ENCODE measurements at regions not wholly inside any gene's neighbourhood (a gene's known extent, or its start where the extent isn't known, plus 50 kb on each side); places are given as distances from the start of the nearest gene placed in this dataset.
"Not testable (repeated sequence)": the region's sequence is repeated elsewhere in the genome, so short reads cannot be mapped to it uniquely, and the experiment has no call there.

GRCh38 chr4:20074450-20074849, 177.3 kb upstream of the SLIT2 start:
- FAIRE-seq, result no peak
- in situ Hi-C loops (cut with HindIII; ENCODE audit: extremely low pct_ligation_motif_present, low pct_unique_long_range_greater_than_20kb) (no loop called here), intact Hi-C loops (cut with micrococcal nuclease; ENCODE audit: unreplicated experiment) (no loop called here)
- H3K4me3 ChIP-seq (replicated peaks in 1 of 3; ENCODE audit: insufficient read depth in 1 of 3, low read depth in 2 of 3, low read length in 3 of 3), result no peak overlapping the region
- peaks cover 75% of the 10 kb centered on the region for H3K9me3 ChIP-seq (ENCODE audit: low read length)
- no peak for DNase-seq (ENCODE audit: low spot score)
- no peak overlapping the region for H3K4me2 ChIP-seq (ENCODE audit: low read depth, low read length)
- no peak for TF ChIP-seq ZNF678 (CRISPR knock-in tag; IDR thresholded peaks at IDR 0.05)
- no peak overlapping the region for H3K27ac ChIP-seq (ENCODE audit: extremely low read length, insufficient read depth, low read length)
- H2AFZ ChIP-seq (ENCODE audit: low read length), result no peak overlapping the region
- no peak for ATAC-seq
- POLR2A ChIA-PET, result no interaction called here
- BruUV-seq (replicated peaks), result no TSS peak
- no peaks in the 10 kb centered on the region for H3K27me3 ChIP-seq (ENCODE audit: control insufficient read depth in 1 of 2, insufficient read depth in 2 of 2, low read length in 2 of 2)
- no peak overlapping the region for H3K9ac ChIP-seq (ENCODE audit: insufficient read depth, low read depth, low read length)
- CTCF ChIA-PET (ENCODE audit: low intra/inter-chr PET ratio, low total read pairs), result no interaction called here
- no peaks in the 10 kb centered on the region for H3K36me3 ChIP-seq (replicated peaks in 1 of 2; ENCODE audit: control insufficient read depth in 1 of 2, insufficient read depth in 2 of 2, low read length in 2 of 2)
- H3K4me1 ChIP-seq (ENCODE audit: insufficient read depth, low read length), result no peaks in the 10 kb centered on the region
- no peaks in the 10 kb centered on the region for H4K20me1 ChIP-seq (ENCODE audit: insufficient read depth, low read length)
- WGBS (ENCODE audit: low lambda C conversion rate), result 7% methylated on average over 3 of the region's 3 CpGs
- H3K79me2 ChIP-seq (ENCODE audit: insufficient read depth, low read length), result no peaks in the 10 kb centered on the region

GRCh38 chr4:20065952-20066351, 185.8 kb upstream of the SLIT2 start:
- ChIA-PET CTCF (ENCODE audit: low intra/inter-chr PET ratio, low total read pairs) (no interaction called here), POLR2A (no interaction called here)
- DNase-seq (ENCODE audit: low spot score) (no peak), FAIRE-seq (no peak), ATAC-seq (no peak)
- Histone ChIP-seq H3K79me2 (ENCODE audit: insufficient read depth, low read length) (no peaks in the 10 kb centered on the region), H3K9me3 (ENCODE audit: low read length) (peaks cover 58% of the 10 kb centered on the region), H3K4me3 (replicated peaks in 1 of 3; ENCODE audit: insufficient read depth in 1 of 3, low read depth in 2 of 3, low read length in 3 of 3) (no peak overlapping the region), H4K20me1 (ENCODE audit: insufficient read depth, low read length) (no peaks in the 10 kb centered on the region), H2AFZ (ENCODE audit: low read length) (no peak overlapping the region), H3K9ac (ENCODE audit: insufficient read depth, low read depth, low read length) (no peak overlapping the region), H3K36me3 (replicated peaks in 1 of 2; ENCODE audit: control insufficient read depth in 1 of 2, insufficient read depth in 2 of 2, low read length in 2 of 2) (no peaks in the 10 kb centered on the region), H3K27me3 (ENCODE audit: control insufficient read depth in 1 of 2, insufficient read depth in 2 of 2, low read length in 2 of 2) (no peaks in the 10 kb centered on the region), H3K27ac (ENCODE audit: extremely low read length, insufficient read depth, low read length) (no peak overlapping the region), H3K4me2 (ENCODE audit: low read depth, low read length) (no peak overlapping the region), H3K4me1 (ENCODE audit: insufficient read depth, low read length) (no peaks in the 10 kb centered on the region)
- no TSS peak for BruUV-seq (replicated peaks)
- WGBS (ENCODE audit: low lambda C conversion rate), result 0% methylated on average over 1 of the region's 1 CpG
- in situ Hi-C loops (cut with HindIII; ENCODE audit: extremely low pct_ligation_motif_present, low pct_unique_long_range_greater_than_20kb) (no loop called here), intact Hi-C loops (cut with micrococcal nuclease; ENCODE audit: unreplicated experiment) (no loop called here)
- no peak for TF ChIP-seq ZNF343 (CRISPR knock-in tag; IDR thresholded peaks at IDR 0.05)

GRCh38 chr4:20062857-20063256, 188.8 kb upstream of the SLIT2 start:
- H4K20me1 ChIP-seq (ENCODE audit: insufficient read depth, low read length); H3K27ac ChIP-seq (ENCODE audit: extremely low read length, insufficient read depth, low read length); POLR2A ChIA-PET; FAIRE-seq; CTCF ChIA-PET (ENCODE audit: low intra/inter-chr PET ratio, low total read pairs); DNase-seq (ENCODE audit: low spot score); BruUV-seq (replicated peaks); H3K4me2 ChIP-seq (ENCODE audit: low read depth, low read length); H3K9ac ChIP-seq (ENCODE audit: insufficient read depth, low read depth, low read length); H3K79me2 ChIP-seq (ENCODE audit: insufficient read depth, low read length); H3K4me1 ChIP-seq (ENCODE audit: insufficient read depth, low read length); ATAC-seq; H3K36me3 ChIP-seq (replicated peaks in 1 of 2; ENCODE audit: control insufficient read depth in 1 of 2, insufficient read depth in 2 of 2, low read length in 2 of 2); H2AFZ ChIP-seq (ENCODE audit: low read length); H3K4me3 ChIP-seq (replicated peaks in 1 of 3; ENCODE audit: insufficient read depth in 1 of 3, low read depth in 2 of 3, low read length in 3 of 3); H3K27me3 ChIP-seq (ENCODE audit: control insufficient read depth in 1 of 2, insufficient read depth in 2 of 2, low read length in 2 of 2); intact Hi-C loops (cut with micrococcal nuclease; ENCODE audit: unreplicated experiment); in situ Hi-C loops (cut with HindIII; ENCODE audit: extremely low pct_ligation_motif_present, low pct_unique_long_range_greater_than_20kb): not testable (repeated sequence)
- WGBS (ENCODE audit: low lambda C conversion rate), result 17% methylated on average over 5 of the region's 5 CpGs
- H3K9me3 ChIP-seq (ENCODE audit: low read length), result peaks cover 49% of the 10 kb centered on the region; the same call in 1 of the 2 replicates

Measured in HepG2 (cell line).